ENCODE measurements at regions not wholly inside any gene's neighbourhood (a gene's known extent, or its start where the extent isn't known, plus 50 kb on each side); places are given as distances from the start of the nearest gene placed in this dataset.

GRCh38 chr6:79861023-79861422, 86.3 kb downstream of the ELOVL4 start:
- no TSS peak for BruUV-seq (replicated peaks)
- DNase-seq (no peak), ATAC-seq (ENCODE audit: low read depth) (no peak)
- H3K9ac ChIP-seq (ENCODE audit: low read depth, low read length) = no peak overlapping the region
- no peak for TF ChIP-seq USF2 (IDR thresholded peaks at IDR 0.05; ENCODE audit: low read depth, low read length)
- no peak for TF ChIP-seq BHLHE40 (IDR thresholded peaks at IDR 0.05; ENCODE audit: low read depth, low read length)
- TF ChIP-seq FOS (IDR thresholded peaks at IDR 0.05; ENCODE audit: low read depth, low read length) = no peak
- TF ChIP-seq CEBPB (IDR thresholded peaks at IDR 0.05; ENCODE audit: low read depth, low read length) = no peak
- TF ChIP-seq RCOR1 (IDR thresholded peaks at IDR 0.05; ENCODE audit: insufficient replicate concordance, low read length) = no peak
- no peak for TF ChIP-seq MAZ (IDR thresholded peaks at IDR 0.05; ENCODE audit: borderline replicate concordance, low read depth, low read length)
- TF ChIP-seq POLR2A (IDR thresholded peaks at IDR 0.05; ENCODE audit: low read depth, low read length) = no peak
- no peak for TF ChIP-seq RAD21 (IDR thresholded peaks at IDR 0.05; ENCODE audit: low read length)
- TF ChIP-seq, protein P1, sequence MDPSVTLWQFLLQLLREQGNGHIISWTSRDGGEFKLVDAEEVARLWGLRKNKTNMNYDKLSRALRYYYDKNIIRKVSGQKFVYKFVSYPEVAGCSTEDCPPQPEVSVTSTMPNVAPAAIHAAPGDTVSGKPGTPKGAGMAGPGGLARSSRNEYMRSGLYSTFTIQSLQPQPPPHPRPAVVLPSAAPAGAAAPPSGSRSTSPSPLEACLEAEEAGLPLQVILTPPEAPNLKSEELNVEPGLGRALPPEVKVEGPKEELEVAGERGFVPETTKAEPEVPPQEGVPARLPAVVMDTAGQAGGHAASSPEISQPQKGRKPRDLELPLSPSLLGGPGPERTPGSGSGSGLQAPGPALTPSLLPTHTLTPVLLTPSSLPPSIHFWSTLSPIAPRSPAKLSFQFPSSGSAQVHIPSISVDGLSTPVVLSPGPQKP (IDR thresholded peaks at IDR 0.05; ENCODE audit: borderline replicate concordance, low read depth, low read length) = no peak
- TF ChIP-seq MAFK (IDR thresholded peaks at IDR 0.05; ENCODE audit: low read depth, low read length) = no peak
- no peak for TF ChIP-seq MXI1 (IDR thresholded peaks at IDR 0.05; ENCODE audit: borderline replicate concordance, low read depth, low read length)
- no peak for TF ChIP-seq RFX5 (IDR thresholded peaks at IDR 0.05; ENCODE audit: low read depth, low read length)
- no peak for TF ChIP-seq SMC3 (IDR thresholded peaks at IDR 0.05; ENCODE audit: low read depth, low read length)
- TF ChIP-seq CTCF (conservative IDR thresholded peaks at IDR 0.05; ENCODE audit: low read depth, low read length) = no peak
- no peak overlapping the region for H2AK9ac ChIP-seq (replicated peaks; ENCODE audit: low read depth, low read length, poor library complexity)
- H3K27me3 ChIP-seq (ENCODE audit: control insufficient read depth, insufficient read depth, low read length) = peaks cover 2% of the 10 kb centered on the region; the same call in 1 of the 2 replicates
- no peak overlapping the region for H3K18ac ChIP-seq (ENCODE audit: low read depth, low read length)
- no peaks in the 10 kb centered on the region for H3K79me1 ChIP-seq (ENCODE audit: low read depth in 1 of 2, low read length in 2 of 2)
- no peak overlapping the region for H3K14ac ChIP-seq (replicated peaks; ENCODE audit: low read depth, low read length)
- H3K4me2 ChIP-seq (ENCODE audit: low read depth, low read length) = no peak overlapping the region
- WGBS, 2 experiments (ENCODE audit: extremely low coverage in 2 of 2, insufficient read length in 1 of 2) = no CpG with 5 or more reads among the region's 7 CpGs
- H4K8ac ChIP-seq (ENCODE audit: low read depth in 2 of 2, low read length in 2 of 2) = no peak overlapping the region
- H3K27ac ChIP-seq (ENCODE audit: insufficient read depth, low read length) = no peak overlapping the region
- H3K56ac ChIP-seq (ENCODE audit: extremely low read depth, insufficient read depth, low read length) = no peak overlapping the region
- CTCF ChIA-PET = interaction anchor here (2.1 kb wide), 1 partner anchor 9 kb away, joined by 10 read pairs; no protein-coding TSS in a partner anchor
- no peak overlapping the region for H3K23ac ChIP-seq (ENCODE audit: low read depth, low read length)
- no peak overlapping the region for H4K91ac ChIP-seq (ENCODE audit: insufficient read depth, low read depth, low read length)
- no peaks in the 10 kb centered on the region for H3K9me3 ChIP-seq (ENCODE audit: control insufficient read depth, insufficient read depth, low read length)
- no peaks in the 10 kb centered on the region for H3K4me1 ChIP-seq (ENCODE audit: control insufficient read depth, insufficient read depth, low read length)
- H2BK5ac ChIP-seq (ENCODE audit: low read depth, low read length, poor library complexity, severe bottlenecking) = no peak overlapping the region
- no peaks in the 10 kb centered on the region for H3K9me1 ChIP-seq (ENCODE audit: insufficient read depth, low read length)
- H3K36me3 ChIP-seq (ENCODE audit: control insufficient read depth, insufficient read depth, low read length) = no peaks in the 10 kb centered on the region
- no peak overlapping the region for H3K4ac ChIP-seq (ENCODE audit: low read depth, low read length)
- intact Hi-C loops (cut with micrococcal nuclease) = no loop called here
- POLR2A ChIA-PET (ENCODE audit: unreplicated experiment) = no interaction called here
- in situ Hi-C loops (cut with MboI; ENCODE audit: low sequenced_read_pairs) = no loop called here
- no peak overlapping the region for H3K4me3 ChIP-seq (ENCODE audit: insufficient read depth, low read depth, low read length)
- H2BK20ac ChIP-seq (ENCODE audit: low read depth, low read length) = no peak overlapping the region
- no peak overlapping the region for H4K5ac ChIP-seq (ENCODE audit: low read depth, low read length)
- H2AK5ac ChIP-seq (ENCODE audit: low read depth, low read length) = no peak overlapping the region
- no peak overlapping the region for H2AFZ ChIP-seq (replicated peaks; ENCODE audit: low read length, poor library complexity)
- H2BK120ac ChIP-seq (ENCODE audit: low read depth, low read length) = no peak overlapping the region
- dilution Hi-C loops (cut with HindIII; ENCODE audit: low sequenced_read_pairs, unreplicated experiment) = no loop called here
- H4K20me1 ChIP-seq (ENCODE audit: insufficient read depth, low read length) = no peaks in the 10 kb centered on the region
- H2BK15ac ChIP-seq (ENCODE audit: low read depth, low read length) = no peak overlapping the region
